Right lobe of liver (tissue), 4 donors: ENCODE measurements at regions not wholly inside any gene's neighbourhood (a gene's known extent, or its start where the extent isn't known, plus 50 kb on each side); places are given as distances from the start of the nearest gene placed in this dataset.

Experiments
- POLR2A ChIP-seq: fragments of 450-650 bp; IDR thresholded peaks from one replicate; pipeline ENCODE4 v1.6.1; 2017; ENCODE audit warnings: antibody characterized with exemption, mild to moderate bottlenecking
- TF ChIP-seq, protein P1 (sequence below), 4 donors: fragments of 200-600 bp in 3 of 4; fragments of 450-650 bp in 1 of 4; IDR thresholded peaks; one replicate each; pipeline versions ENCODE4 v1.5.1 to v1.8.0; 2016 to 2022; ENCODE audit warnings: antibody characterized with exemption in 4 of 4, mild to moderate bottlenecking in 2 of 4
- donor health status: DM: no; HTN: no; CAD: no.
- donor health status: DM: no; HTN: no; CAD: no.
- donor health status: DM: no; HTN: yes; CAD: no.

DNA sequence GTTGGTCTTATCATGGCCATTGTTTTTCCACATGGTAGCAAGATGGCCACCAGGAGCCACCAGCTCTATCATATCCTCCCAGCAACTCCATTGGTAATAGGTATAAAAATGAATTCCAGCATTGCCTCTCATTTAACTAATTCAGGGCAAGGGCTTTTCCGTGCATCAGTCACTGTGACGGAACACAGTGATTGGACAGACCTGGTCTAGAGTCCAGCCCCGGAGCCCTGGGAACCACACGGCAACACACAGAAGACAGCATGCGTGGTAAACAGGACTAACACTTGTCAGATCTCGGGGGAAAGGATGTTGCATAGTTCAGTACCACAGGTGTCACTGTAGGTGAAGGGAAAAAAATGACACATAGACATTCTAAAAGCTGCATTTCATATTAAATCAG lies 638.0 kb upstream of the RBFOX1 start:
- TF ChIP-seq POLR2A: no peak
- TF ChIP-seq, protein P1, sequence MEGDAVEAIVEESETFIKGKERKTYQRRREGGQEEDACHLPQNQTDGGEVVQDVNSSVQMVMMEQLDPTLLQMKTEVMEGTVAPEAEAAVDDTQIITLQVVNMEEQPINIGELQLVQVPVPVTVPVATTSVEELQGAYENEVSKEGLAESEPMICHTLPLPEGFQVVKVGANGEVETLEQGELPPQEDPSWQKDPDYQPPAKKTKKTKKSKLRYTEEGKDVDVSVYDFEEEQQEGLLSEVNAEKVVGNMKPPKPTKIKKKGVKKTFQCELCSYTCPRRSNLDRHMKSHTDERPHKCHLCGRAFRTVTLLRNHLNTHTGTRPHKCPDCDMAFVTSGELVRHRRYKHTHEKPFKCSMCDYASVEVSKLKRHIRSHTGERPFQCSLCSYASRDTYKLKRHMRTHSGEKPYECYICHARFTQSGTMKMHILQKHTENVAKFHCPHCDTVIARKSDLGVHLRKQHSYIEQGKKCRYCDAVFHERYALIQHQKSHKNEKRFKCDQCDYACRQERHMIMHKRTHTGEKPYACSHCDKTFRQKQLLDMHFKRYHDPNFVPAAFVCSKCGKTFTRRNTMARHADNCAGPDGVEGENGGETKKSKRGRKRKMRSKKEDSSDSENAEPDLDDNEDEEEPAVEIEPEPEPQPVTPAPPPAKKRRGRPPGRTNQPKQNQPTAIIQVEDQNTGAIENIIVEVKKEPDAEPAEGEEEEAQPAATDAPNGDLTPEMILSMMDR (IDR thresholded peaks at IDR 0.05): no peak
